Gastroesophageal sphincter (tissue), 4 donors: ENCODE measurements at regions not wholly inside any gene's neighbourhood (a gene's known extent, or its start where the extent isn't known, plus 50 kb on each side); places are given as distances from the start of the nearest gene placed in this dataset.

Source experiments
- ATAC-seq: fragments of 150-250 bp; one replicate; pipeline ENCODE4 v1.9.1; 2016; ENCODE audit warnings: mild to moderate bottlenecking, moderate library complexity
- H3K27ac ChIP-seq, 4 donors: fragments of 200-600 bp; sonication (generic) in 3 of 4; 1 replicate in 3 of 4; 2 replicates in 1 of 4; pipeline ENCODE4 v1.5.1; 2016 to 2019
- H3K27me3 ChIP-seq: fragments of 200-600 bp; sonication (generic); one replicate; pipeline ENCODE4 v1.5.1; 2019
- H3K36me3 ChIP-seq, 2 donors: fragments of 200-600 bp; sonication (generic); one replicate each; pipeline ENCODE4 v1.5.1; 2019; ENCODE audit warnings: control low read depth in 1 of 2
- H3K4me1 ChIP-seq, 3 donors: fragments of 200-600 bp; sonication (generic); 1 replicate in 2 of 3; 2 replicates in 1 of 3; pipeline ENCODE4 v1.5.1; 2016 to 2019; ENCODE audit warnings: control low read depth in 2 of 3
- H3K4me3 ChIP-seq, 2 donors: fragments of 200-600 bp; sonication (generic); one replicate each; pipeline ENCODE4 v1.5.1; 2019; ENCODE audit warnings: mild to moderate bottlenecking in 1 of 2, moderate library complexity in 1 of 2
- H3K9me3 ChIP-seq, 3 donors: fragments of 200-600 bp; sonication (generic); one replicate each; pipeline ENCODE4 v1.5.1; 2017 to 2019; ENCODE audit warnings: control low read depth in 2 of 3
- CTCF ChIP-seq, 4 experiments: fragments of 200-600 bp in 2 of 4; fragments of 450-650 bp in 2 of 4; sonication (generic) in 1 of 4; IDR thresholded peaks; one replicate each; pipeline ENCODE4 v1.5.1; 2017 to 2019; ENCODE audit warnings: antibody characterized with exemption in 4 of 4, mild to moderate bottlenecking in 2 of 4, moderate library complexity in 2 of 4
- EP300 ChIP-seq: sonication (generic); formaldehyde crosslinking; IDR thresholded peaks from one replicate; pipeline ENCODE4 v1.6.1; 2017; ENCODE audit warnings: antibody characterized with exemption, mild to moderate bottlenecking
- POLR2A ChIP-seq, 2 donors: fragments of 450-650 bp; IDR thresholded peaks; one replicate each; pipeline ENCODE4 v1.6.1; 2017; ENCODE audit warnings: antibody characterized with exemption in 2 of 2, mild to moderate bottlenecking in 2 of 2, moderate library complexity in 1 of 2
- POLR2AphosphoS5 ChIP-seq: sonication (generic); formaldehyde crosslinking; IDR thresholded peaks from one replicate; pipeline ENCODE4 v1.6.1; 2017; ENCODE audit warnings: antibody characterized with exemption
- WGBS, 2 donors: methylation state at CpG; one replicate each; pipeline ENCODE4 v1.1.5; 2018; ENCODE audit warnings: low coverage in 1 of 2; 5-methylcytosine and 5-hydroxymethylcytosine counted together

GRCh38 chr12:107519906-107520859 is 165.4 kb upstream of the PWP1 start:
- Histone ChIP-seq H3K4me3 (no peak overlapping the region), H3K9me3 (peaks cover 0 to 9% (median 0%) of the 10 kb centered on the region in 3 donors), H3K36me3 (no peaks in the 10 kb centered on the region), H3K27ac (no peak overlapping the region), H3K4me1 (no peaks in the 10 kb centered on the region), H3K27me3 (no peaks in the 10 kb centered on the region)
- ATAC-seq: no peak
- TF ChIP-seq CTCF (IDR thresholded peaks at IDR 0.05) (no peak), POLR2A (IDR thresholded peaks at IDR 0.05) (no peak), EP300 (no peak)
- WGBS, 2 donors: 71 to 85% methylated on average over 5 to 12 of the region's 19 CpGs

GRCh38 chr12:107521826-107522355 is 163.7 kb upstream of the PWP1 start:
- no peaks in the 10 kb centered on the region for H3K4me1 ChIP-seq
- ATAC-seq: no peak
- H3K27ac ChIP-seq: no peak overlapping the region
- no peak overlapping the region for H3K4me3 ChIP-seq
- H3K36me3 ChIP-seq: no peaks in the 10 kb centered on the region
- 89% methylated on average over 3 of the region's 3 CpGs; no CpG with 5 or more reads in 1 of the 2 donors for WGBS, 2 donors
- H3K27me3 ChIP-seq: no peaks in the 10 kb centered on the region
- H3K9me3 ChIP-seq: peaks cover 0 to 9% (median 0%) of the 10 kb centered on the region in 3 donors
- TF ChIP-seq POLR2A (IDR thresholded peaks at IDR 0.05): no peak
- no peak for TF ChIP-seq EP300
- TF ChIP-seq POLR2AphosphoS5: no peak
- no peak for TF ChIP-seq CTCF (IDR thresholded peaks at IDR 0.05)

GRCh38 chr12:107522692-107523477 is 162.7 kb upstream of the PWP1 start:
- WGBS, 2 donors: 67% methylated on average over 3 of the region's 3 CpGs; no CpG with 5 or more reads in 1 of the 2 donors
- TF ChIP-seq POLR2A (IDR thresholded peaks at IDR 0.05): no peak
- TF ChIP-seq POLR2AphosphoS5: no peak
- TF ChIP-seq CTCF (IDR thresholded peaks at IDR 0.05): no peak
- no peak for TF ChIP-seq EP300
- Histone ChIP-seq H3K36me3 (no peaks in the 10 kb centered on the region), H3K4me3 (no peak overlapping the region), H3K27me3 (no peaks in the 10 kb centered on the region), H3K4me1 (no peaks in the 10 kb centered on the region), H3K9me3 (peaks cover 0 to 9% (median 0%) of the 10 kb centered on the region in 3 donors), H3K27ac (no peak overlapping the region)
- ATAC-seq: no peak

- no peaks in the 10 kb centered on the region for H3K36me3 ChIP-seq
- ATAC-seq: no peak
- no peaks in the 10 kb centered on the region for H3K4me1 ChIP-seq
- no peaks in the 10 kb centered on the region for H3K27me3 ChIP-seq
- TF ChIP-seq EP300: no peak
- no peak for TF ChIP-seq POLR2AphosphoS5
- TF ChIP-seq CTCF (IDR thresholded peaks at IDR 0.05): no peak
- TF ChIP-seq POLR2A (IDR thresholded peaks at IDR 0.05): no peak
- H3K4me3 ChIP-seq: no peak overlapping the region
- no peak overlapping the region for H3K27ac ChIP-seq
- WGBS, 2 donors: 74 to 83% methylated on average over 6 to 7 of the region's 8 CpGs
- peaks cover 0 to 9% (median 0%) of the 10 kb centered on the region in 3 donors for H3K9me3 ChIP-seq
Observed at GRCh38 chr12:107523775-107524535, 161.6 kb upstream of the PWP1 start.
